ENCODE measurements at regions not wholly inside any gene's neighbourhood (a gene's known extent, or its start where the extent isn't known, plus 50 kb on each side); places are given as distances from the start of the nearest gene placed in this dataset.

- TF ChIP-seq CTCF (IDR thresholded peaks at IDR 0.05) (no peak), POLR2A (IDR thresholded peaks at IDR 0.05) (no peak), EP300 (IDR thresholded peaks at IDR 0.05) (no peak)
These were observed 121.6 kb downstream of the SIK1 start for GRCh38 chr21:43305336-43305665.
